Breast epithelium (tissue), 4 donors: ENCODE measurements at regions not wholly inside any gene's neighbourhood (a gene's known extent, or its start where the extent isn't known, plus 50 kb on each side); places are given as distances from the start of the nearest gene placed in this dataset.

Experiments
- DNase-seq, 2 donors: peaks; one replicate each; pipeline ENCODE4 v3.0.0-alpha.2; 2019; ENCODE audit warnings: low spot score in 2 of 2
- H3K27ac ChIP-seq, 2 donors: fragments of 200-600 bp; sonication (generic) in 1 of 2; one replicate each; pipeline ENCODE4 v1.5.1; 2016 to 2019; ENCODE audit warnings: mild to moderate bottlenecking in 1 of 2
- H3K27me3 ChIP-seq, 2 donors: fragments of 200-600 bp; sonication (generic) in 1 of 2; one replicate each; pipeline versions ENCODE4 v1.5.1 to v1.6.0; 2017 to 2019; ENCODE audit warnings: control low read depth in 1 of 2, mild to moderate bottlenecking in 1 of 2
- H3K36me3 ChIP-seq: fragments of 200-600 bp; one replicate; pipeline ENCODE4 v1.5.1; 2019
- H3K4me1 ChIP-seq, 2 donors: fragments of 200-600 bp; sonication (generic); one replicate each; pipeline ENCODE4 v1.5.1; 2016 to 2019; ENCODE audit warnings: control low read depth in 1 of 2
- H3K4me3 ChIP-seq, 3 donors: fragments of 200-600 bp; sonication (generic); 1 replicate in 2 of 3; 2 replicates in 1 of 3; pipeline ENCODE4 v1.5.1; 2016 to 2019; ENCODE audit warnings: mild to moderate bottlenecking in 3 of 3, moderate library complexity in 2 of 3
- H3K9me3 ChIP-seq, 2 donors: fragments of 200-600 bp; sonication (generic) in 1 of 2; one replicate each; pipeline ENCODE4 v1.5.1; 2016 to 2019; ENCODE audit warnings: control low read depth in 1 of 2
- CTCF ChIP-seq, 3 donors: fragments of 450-650 bp; IDR thresholded peaks; one replicate each; pipeline ENCODE4 v1.5.1; 2016 to 2017; ENCODE audit warnings: antibody characterized with exemption in 3 of 3, mild to moderate bottlenecking in 3 of 3, moderate library complexity in 3 of 3
- POLR2A ChIP-seq: fragments of 450-650 bp; IDR thresholded peaks from one replicate; pipeline ENCODE4 v1.6.1; 2016; ENCODE audit warnings: antibody characterized with exemption, mild to moderate bottlenecking, moderate library complexity
- POLR2AphosphoS5 ChIP-seq, 3 donors: sonication (generic); formaldehyde crosslinking; IDR thresholded peaks; one replicate each; pipeline ENCODE4 v1.6.1; 2017; ENCODE audit warnings: antibody characterized with exemption in 3 of 3
- intact Hi-C: fragments of 100-400 bp; cut with DNase I; formaldehyde crosslinking; loops from one replicate; pipeline ENCODE4 v1.15.1; 2023; ENCODE audit warnings: low total_unique reads

- no peak for DNase-seq
- no peak overlapping the region for H3K27ac ChIP-seq
- TF ChIP-seq CTCF (IDR thresholded peaks at IDR 0.05): no peak
- no peaks in the 10 kb centered on the region for H3K36me3 ChIP-seq
- H3K9me3 ChIP-seq: no peaks in the 10 kb centered on the region
- no peak overlapping the region for H3K4me3 ChIP-seq
- no peaks in the 10 kb centered on the region for H3K27me3 ChIP-seq
- H3K4me1 ChIP-seq: no peaks in the 10 kb centered on the region
- intact Hi-C loops: no loop called here
These were observed 310.7 kb upstream of the CDH4 start for GRCh38 chr20:60941379-60941778.

- H3K27me3 ChIP-seq: no peaks in the 10 kb centered on the region
- no peak for DNase-seq
- no peaks in the 10 kb centered on the region for H3K4me1 ChIP-seq
- no peaks in the 10 kb centered on the region for H3K36me3 ChIP-seq
- no peak for TF ChIP-seq POLR2A
- no peak overlapping the region for H3K4me3 ChIP-seq
- no peak overlapping the region for H3K27ac ChIP-seq
- intact Hi-C loops: no loop called here
- no peaks in the 10 kb centered on the region for H3K9me3 ChIP-seq
These were observed 304.2 kb upstream of the CDH4 start for GRCh38 chr20:60947819-60948218.

- Histone ChIP-seq H3K4me1 (no peaks in the 10 kb centered on the region), H3K9me3 (no peaks in the 10 kb centered on the region), H3K36me3 (no peaks in the 10 kb centered on the region), H3K27ac (no peak overlapping the region), H3K27me3 (no peaks in the 10 kb centered on the region), H3K4me3 (no peak overlapping the region)
- intact Hi-C loops: no loop called here
- no peak for DNase-seq
- TF ChIP-seq POLR2A (no peak), POLR2AphosphoS5 (IDR thresholded peaks at IDR 0.05) (no peak), CTCF (IDR thresholded peaks at IDR 0.05) (no peak)
These were observed 303.8 kb upstream of the CDH4 start for GRCh38 chr20:60948224-60948623.

- intact Hi-C loops: no loop called here
- Histone ChIP-seq H3K27ac (no peak overlapping the region), H3K9me3 (no peaks in the 10 kb centered on the region), H3K4me1 (no peaks in the 10 kb centered on the region), H3K36me3 (no peaks in the 10 kb centered on the region), H3K27me3 (no peaks in the 10 kb centered on the region), H3K4me3 (no peak overlapping the region)
- DNase-seq: no peak
- TF ChIP-seq POLR2A (no peak), POLR2AphosphoS5 (IDR thresholded peaks at IDR 0.05) (no peak), CTCF (IDR thresholded peaks at IDR 0.05) (no peak)
These were observed 301.5 kb upstream of the CDH4 start for GRCh38 chr20:60950561-60950960.

- no peaks in the 10 kb centered on the region for H3K36me3 ChIP-seq
- H3K9me3 ChIP-seq: no peaks in the 10 kb centered on the region
- H3K4me1 ChIP-seq: no peaks in the 10 kb centered on the region
- intact Hi-C loops: no loop called here
- no peak for DNase-seq
- H3K27ac ChIP-seq: no peak overlapping the region
- H3K27me3 ChIP-seq: no peaks in the 10 kb centered on the region
- no peak for TF ChIP-seq POLR2A
- TF ChIP-seq POLR2AphosphoS5 (IDR thresholded peaks at IDR 0.05): no peak
- TF ChIP-seq CTCF (IDR thresholded peaks at IDR 0.05): no peak
- no peak overlapping the region for H3K4me3 ChIP-seq
These were observed 301.1 kb upstream of the CDH4 start for GRCh38 chr20:60950974-60951373.

- H3K27ac ChIP-seq: no peak overlapping the region
- H3K36me3 ChIP-seq: no peaks in the 10 kb centered on the region
- intact Hi-C loops: no loop called here
- no peak for DNase-seq
- TF ChIP-seq POLR2AphosphoS5 (IDR thresholded peaks at IDR 0.05): no peak
- TF ChIP-seq CTCF (IDR thresholded peaks at IDR 0.05): no peak
- no peak for TF ChIP-seq POLR2A
- H3K27me3 ChIP-seq: no peaks in the 10 kb centered on the region
- H3K4me1 ChIP-seq: no peaks in the 10 kb centered on the region
- no peaks in the 10 kb centered on the region for H3K9me3 ChIP-seq
- H3K4me3 ChIP-seq: no peak overlapping the region
These were observed 299.2 kb upstream of the CDH4 start for GRCh38 chr20:60952861-60953260.
